Iris pigment epithelial cell (primary cell): ENCODE measurements at regions not wholly inside any gene's neighbourhood (a gene's known extent, or its start where the extent isn't known, plus 50 kb on each side); places are given as distances from the start of the nearest gene placed in this dataset.

Experiments used
- DNase-seq: peaks from one replicate; pipeline ENCODE4 v3.0.0-alpha.2; 2011; ENCODE audit warnings: low read depth

DNA sequence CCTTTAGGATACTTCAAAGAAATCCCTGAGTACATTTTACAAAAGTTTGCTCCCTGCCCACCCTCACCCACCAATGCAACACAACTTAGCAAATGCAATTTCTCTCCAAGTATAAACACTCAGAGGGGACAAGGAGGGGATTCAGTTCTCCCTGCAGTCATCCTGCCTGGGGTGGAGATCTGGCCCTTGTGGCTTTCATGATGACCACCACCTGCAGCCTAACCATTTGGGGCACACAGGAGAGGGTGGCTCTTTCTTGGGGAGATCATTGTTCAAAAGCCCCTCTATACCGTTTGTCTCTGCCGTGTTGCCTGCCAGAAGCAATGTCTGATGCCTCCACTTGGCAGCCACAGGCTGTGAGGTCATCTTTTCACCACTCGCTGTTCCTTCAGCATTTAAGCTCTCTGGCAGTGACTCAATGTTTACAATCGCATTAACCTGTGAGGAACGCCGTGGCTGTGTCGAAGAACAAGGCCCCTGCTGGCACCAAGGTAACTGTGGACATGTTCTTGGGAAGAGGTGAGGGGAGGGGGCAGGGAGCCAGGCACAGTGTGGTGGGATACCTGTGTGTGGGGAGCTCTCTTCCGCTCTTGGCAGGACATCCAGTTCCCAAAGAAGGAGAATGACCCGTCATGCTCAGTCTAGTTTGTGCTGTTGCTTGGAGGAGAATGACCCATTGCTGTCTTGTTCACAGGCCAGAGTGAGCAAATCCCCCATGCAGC lies 103.9 kb upstream of the DUSP10 start:
- DNase-seq = peak; percentile 91

DNA sequence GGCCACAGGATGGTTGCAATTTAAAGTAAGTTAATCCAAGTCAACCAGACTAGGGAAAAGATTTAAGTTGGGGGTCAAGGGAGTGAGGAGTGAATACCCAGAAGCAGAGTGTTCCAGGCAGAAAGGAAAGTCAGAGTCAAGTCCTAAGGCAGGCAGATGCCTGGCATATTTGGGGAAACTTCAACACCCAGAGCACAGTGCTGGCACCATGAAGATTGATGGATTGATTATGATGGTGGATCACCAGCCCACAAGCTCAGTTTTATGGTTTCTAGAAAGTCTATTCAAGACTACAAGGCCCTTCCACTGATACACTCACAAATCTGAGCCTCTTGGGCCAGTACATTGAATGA lies 100.1 kb upstream of the DUSP10 start:
- DNase-seq = no peak

DNA sequence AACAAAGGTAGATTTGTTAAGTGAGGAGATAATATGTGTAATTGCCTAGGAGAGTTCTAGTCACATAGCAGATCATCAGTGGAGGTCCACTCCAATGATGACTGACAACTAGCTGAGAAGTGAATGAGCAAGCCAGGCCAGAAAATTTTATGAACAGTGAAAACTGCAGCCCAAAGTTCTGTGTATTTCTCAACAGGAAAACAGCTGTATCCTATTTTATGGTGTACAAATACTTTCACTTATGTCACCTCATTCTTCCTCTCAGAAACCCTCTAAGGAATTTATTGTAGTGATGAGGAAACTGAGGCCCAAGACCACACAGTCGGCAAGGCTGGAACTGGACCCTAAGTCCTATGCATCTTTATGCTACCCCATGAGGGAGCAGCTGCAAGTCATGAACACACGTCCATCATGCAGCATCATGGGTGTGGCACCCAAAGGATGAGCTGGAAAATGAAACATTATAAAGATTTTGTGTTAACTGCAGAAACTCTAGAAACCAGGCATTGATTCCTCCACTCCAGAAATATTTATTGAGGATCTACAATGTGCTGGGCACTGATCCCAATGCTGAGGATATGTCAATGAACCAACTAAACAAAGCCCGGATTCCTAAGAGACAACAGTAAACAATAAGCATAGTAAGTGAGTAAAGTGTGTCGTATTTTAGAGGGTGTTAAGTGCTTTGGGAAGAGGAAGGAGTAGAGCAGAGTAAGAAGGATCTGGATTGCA lies 99.5 kb upstream of the DUSP10 start:
- peak; percentile 37 for DNase-seq

DNA sequence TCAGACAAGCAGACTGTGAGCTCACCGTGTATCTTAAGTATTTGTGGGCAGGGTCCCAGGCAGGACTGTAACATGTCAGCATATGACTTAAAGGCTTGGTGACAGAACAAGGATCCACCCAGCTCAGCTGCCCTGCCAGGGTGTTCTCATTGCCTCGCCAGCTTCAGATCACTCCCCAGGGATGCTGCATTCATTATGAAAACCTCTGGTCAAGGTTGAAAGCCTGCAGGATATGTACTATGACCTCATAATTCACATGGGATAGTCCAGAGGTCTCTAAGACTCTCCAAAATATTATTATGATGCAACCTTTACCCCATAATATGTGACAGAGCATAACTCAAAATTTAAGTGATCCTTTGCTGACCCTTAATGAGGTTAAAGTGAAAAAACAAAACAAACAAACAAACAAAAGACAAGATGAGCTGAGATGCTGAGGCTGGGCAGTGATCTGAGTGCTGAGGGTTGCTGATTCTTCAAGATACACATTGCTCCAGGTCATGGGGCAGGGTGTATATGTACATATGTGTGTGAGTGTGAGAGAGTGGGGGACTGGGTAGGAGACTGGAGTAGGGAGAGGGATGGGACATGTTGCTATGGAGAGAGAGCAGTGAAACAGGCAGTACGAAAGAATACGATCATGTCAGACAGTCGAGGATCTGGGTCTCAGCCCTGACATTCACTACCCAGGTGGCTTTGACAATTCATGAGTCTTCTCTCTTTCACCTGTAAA lies 98.8 kb upstream of the DUSP10 start:
- no peak for DNase-seq

DNA sequence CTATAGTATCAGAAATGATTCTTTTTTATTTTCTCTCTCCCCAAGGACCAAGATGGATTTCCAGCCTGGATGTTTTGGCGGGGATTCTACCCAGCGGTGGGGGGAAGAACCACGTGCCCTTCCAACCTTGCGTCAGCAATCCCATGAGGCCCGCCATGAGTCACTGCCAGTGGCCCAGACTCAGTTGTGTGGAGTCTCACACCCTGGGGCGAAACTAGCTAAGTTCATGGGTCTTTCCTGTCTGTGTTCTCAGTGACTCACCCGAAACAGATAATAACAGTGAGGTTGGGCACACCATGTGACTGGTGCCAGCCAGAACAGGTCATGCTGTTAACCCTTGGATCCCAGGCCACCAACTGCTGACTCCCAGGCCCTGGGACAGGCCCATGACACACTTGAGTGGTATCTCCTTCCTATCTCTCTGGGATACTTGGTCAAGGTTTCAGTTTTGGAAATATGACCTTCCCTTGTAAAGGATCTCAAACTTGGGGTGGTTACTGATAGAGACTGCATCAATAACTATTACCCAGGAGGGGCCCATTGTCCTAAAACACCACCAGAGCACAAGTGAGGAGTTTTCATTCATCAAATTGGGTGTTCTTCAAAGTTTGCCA lies 98.0 kb upstream of the DUSP10 start:
- DNase-seq = peak; percentile 77

DNA sequence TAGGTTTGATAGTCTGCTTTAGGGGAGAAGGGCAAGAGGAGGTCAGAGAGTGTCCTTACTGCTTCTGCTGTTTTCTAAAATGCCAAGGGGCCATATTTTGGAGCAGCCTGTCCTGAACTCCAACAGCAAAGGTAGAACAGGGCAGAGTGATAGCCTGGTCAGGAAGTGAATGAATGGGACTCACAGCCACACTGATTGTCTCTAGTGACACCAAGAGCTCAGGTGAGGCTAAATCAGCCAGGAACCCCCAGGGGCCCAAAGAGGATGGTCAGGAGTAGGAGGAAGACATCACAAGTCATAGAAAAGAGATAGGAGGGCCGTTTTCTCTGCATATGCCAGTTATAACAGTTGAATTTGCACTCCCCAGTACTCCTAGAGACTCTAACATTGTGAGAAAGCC lies 97.4 kb upstream of the DUSP10 start:
- DNase-seq = no peak

DNA sequence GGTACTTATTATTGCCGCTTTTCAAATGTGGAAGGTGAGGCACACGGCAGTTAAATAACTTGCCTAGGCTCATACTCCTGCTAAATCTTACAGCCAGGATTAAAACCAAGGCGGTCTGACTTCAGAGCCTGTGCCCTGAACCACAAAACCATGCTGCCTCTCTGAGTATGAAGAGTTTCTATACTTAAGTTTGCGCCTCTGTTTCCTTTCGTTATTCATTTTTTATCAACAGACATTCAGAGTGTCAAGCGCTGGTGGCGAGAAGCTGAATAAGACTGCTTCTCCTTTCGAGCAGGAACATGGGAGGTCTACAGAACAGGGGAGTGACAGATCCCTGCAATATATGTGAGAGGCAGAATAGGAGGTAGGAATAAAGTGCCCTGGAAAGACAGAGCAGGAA lies 96.0 kb upstream of the DUSP10 start:
- no peak for DNase-seq

DNA sequence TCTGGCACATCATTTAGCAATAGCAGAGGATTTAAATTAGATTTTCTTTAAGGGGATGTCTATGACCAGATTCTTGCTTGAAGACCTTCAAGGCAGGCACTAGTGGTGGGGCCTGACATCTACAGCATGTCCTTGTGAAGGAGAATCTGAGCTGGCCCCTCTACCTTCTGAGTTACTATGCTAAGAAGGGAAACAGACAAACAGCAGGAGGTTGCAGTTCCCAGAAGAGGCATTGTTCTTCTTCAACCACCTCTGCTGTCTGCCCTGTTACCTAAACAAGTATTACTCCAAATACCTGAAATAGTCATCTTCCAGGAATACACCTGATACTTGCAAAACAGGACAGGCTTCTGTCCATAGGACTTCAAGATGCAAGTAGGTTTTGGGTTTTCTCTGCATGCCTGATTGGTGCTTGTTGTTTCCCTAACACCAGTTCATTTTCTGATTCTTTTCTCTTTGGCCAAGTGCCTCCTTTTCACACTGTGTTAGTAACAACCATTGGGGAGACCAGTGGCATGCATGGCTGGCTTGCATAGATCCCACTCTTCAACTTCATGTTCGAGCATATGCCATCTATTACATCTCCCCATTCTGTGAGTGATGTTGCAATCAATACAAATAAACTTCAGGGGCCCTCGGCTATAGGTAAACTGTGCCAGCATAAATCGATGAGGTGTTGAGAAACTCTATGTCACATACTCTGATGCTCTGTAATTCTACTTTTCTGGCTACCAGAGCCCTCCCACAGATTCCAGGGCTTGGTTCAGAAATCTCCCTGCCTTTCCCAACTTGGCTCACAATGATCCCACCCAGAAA lies 93.0 kb upstream of the DUSP10 start:
- DNase-seq = no peak

DNA sequence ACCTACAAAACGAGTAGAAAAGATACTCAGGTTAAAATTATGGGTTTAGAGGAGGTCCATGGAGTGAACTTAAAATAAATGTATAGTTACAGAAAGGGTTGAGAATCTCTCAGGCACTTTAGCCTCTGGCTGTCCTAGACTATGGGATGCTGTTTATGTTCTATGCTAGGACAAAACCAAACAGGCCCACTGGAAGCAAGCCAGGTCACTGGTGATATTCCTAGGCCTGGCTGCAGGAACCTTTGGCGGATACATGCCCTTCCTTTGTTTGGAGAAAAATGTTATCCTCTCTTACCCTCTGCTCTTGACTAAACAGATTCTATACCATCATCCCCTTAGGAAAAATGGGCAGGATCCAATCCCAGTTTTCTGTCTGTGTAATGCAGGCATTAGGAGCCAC lies 90.7 kb upstream of the DUSP10 start:
- DNase-seq = no peak

DNA sequence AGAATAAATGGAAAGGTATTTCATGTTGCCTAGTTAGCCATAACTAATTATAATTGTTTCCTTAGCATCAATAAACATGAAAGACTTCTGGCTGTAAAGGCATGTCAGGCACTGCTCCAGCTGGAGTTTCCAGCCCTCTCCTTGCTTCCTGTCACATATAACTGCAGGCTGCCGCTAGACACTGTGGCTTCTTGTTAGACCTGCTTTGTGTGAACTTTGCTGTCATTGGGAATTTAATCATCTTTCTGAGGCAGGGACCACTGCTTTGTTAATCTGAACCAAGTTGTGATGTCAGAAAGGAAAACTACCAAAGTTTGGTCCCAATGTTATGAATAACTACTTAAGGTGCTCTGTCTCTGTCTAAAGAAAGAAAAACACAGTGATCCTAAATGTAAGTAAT lies 90.3 kb upstream of the DUSP10 start:
- no peak for DNase-seq

DNA sequence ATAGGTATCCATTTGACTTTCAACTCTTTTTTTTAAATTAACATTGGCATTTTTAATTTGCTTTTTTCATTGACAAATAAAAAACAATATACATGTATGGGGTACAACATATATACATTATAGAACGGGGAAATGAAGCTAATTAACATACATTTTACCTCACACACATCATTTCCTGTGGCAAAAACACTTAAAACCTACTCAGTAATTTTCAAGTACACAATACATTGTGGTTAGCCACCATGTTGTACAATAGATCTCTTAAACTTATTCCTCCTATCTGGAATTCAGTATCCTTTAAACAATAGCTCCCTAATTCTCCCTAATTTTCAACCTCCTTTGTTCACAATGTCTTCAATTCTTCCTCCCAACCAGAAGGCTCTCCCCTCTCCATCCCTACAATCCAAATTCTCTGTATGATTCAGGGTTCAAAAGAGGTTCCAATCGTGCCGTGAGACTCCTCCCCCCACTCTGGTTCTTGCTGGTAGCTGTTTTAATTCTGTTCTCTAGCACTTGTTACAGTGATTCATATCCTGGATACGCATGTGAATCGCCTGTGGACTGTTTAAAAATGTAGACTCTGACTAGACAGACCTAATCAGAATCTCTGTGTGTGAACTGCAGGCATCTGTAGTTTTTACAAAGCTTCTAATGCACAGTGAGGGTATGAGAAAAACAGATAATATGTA lies 87.6 kb upstream of the DUSP10 start:
- peak; percentile 97 for DNase-seq

DNA sequence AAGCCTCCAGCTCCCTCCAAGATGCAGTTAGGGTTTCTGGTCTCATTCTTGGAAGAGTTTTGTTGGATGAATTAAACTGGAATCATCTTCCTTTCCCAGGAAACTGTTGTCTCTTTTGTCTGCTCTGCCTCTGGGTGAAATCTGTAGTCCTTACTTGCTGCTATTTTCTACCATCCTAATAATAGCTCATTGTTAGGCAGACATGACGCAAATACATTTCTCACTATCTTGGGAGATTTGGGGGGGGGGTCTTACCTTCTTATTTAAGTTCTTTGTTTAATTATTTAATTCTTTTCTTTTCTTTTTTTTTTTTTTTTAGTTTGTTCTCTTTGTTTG lies 85.4 kb upstream of the DUSP10 start:
- DNase-seq = no peak

DNA sequence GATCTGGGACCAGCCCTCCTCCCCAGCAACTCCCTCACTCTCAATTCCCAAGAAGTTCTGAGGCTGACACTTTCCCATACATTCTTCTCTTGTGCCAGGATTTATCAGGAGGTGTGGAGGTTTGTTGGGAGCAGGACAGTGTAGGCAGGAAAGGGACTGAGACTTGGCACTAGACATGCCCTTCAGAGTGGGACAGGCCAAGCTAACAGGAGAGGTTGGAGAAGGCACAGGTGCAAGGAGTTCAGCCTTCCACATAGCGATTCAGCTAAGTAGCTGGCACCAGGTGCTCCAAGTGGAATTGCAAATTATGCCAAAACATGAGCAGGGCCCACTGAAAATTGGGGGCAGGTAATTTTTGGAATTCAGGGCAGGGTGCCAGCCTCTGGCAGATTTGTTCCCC lies 83.0 kb upstream of the DUSP10 start:
- DNase-seq = no peak

DNA sequence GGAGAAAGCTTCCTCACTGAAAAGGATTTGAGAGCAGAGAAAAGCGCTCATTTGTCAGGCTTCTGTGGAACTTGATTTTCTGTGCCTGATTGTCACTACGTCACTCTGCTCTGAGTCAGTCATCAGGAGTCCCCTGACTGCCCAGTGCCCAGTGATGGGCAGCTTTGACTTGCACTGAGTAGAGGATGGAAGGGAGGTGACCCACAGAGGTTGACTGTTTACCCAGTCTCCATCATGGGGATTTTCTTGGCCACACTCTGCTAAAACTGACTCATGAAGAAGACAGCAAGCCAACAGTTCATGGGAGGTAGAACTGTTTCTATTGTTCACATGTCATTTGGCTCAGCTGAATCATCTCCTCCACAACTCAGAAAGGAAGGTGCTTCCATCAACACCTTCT lies 82.1 kb upstream of the DUSP10 start:
- DNase-seq = peak; percentile 76

DNA sequence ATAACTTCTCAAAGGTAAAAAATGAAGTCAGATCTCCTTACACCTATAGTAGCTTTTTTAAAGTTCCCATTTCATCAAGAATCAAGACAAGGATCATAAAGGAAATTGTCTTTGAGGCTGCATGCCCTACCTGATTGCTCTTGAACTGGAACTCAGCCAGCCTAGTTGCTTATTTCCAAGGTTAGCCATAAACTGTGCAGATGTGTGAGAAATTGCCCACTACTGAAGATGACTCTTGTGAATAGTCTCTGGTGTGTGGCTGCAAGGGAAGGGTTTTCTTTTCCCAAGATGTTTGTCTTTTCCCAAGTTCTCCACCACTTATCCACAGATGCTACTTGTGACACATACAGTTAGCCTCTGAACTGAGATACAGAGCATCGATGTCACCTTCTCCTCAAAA lies 81.7 kb upstream of the DUSP10 start:
- DNase-seq = no peak

DNA sequence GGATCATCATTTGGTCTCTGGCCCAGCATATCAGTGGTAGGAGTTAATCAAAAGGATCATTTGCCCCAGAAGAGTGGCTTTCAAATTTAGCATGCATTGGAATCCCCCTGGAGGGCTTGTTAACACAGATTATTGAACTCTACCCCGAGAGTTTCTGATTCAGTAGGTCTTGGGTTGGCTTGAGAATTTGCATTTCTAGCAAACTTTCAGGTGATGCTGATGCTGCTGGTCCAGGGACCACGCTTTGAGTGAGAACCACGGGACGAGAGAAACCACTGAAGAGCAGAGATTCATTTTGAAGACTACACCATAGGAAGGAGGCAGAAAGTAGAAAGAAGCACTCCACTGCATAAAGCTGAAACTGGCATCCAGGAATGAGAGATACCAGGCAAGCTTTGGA lies 81.3 kb upstream of the DUSP10 start:
- no peak for DNase-seq

DNA sequence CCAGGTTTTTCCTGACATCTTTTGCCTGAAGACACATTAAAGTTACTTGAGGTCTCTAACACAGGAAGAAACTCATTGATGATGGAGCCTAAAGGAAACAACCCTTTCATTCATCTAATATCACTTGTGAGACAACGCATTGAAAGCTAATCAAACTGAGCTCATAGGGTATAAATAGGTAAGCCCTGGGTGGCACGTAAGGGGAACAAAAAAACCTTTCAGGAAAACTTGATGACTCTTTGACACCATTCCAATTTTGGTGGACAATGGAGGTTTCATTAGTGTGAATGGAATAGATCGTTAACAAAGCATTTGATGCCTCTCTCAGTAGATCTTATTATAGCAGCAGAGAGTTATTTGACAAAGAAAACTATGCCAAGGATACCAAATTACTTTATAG lies 80.7 kb upstream of the DUSP10 start:
- no peak for DNase-seq

DNA sequence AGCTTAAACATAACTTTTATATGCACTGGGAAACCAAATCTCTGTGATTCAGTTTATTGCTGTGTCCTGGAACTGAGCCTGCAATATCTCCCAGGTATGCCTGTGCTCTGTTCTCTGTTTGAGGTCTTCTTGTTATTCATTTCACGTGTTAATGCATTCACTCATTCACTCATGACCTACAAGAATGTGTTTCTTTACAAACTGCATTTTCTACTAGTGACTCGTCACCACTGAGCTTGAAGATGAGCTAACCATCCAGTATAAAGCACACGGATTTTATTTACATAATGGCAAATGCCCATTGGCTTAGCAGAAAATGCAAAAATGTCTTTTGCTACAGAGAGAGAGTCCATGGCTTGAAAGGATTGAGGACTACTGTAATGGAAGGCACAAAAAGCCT lies 75.0 kb upstream of the DUSP10 start:
- DNase-seq = peak; percentile 98

DNA sequence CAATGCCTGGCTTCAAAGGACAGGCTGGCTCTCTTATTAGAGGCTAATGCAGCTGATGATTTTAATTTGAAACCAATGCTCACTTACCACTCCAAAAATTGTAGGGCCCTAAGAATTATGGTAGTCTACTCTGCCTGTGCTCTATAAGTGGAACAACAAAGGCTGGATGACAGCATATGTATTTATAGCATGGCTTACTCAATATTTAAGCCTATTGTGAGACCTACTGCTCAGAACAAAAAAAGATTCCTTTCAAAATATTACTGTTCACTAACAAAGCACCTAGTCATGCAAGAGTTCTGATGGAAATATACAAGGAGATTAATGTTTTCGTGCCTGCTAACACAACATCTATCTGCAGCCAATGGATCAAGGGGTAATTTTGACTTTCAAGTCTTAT lies 73.8 kb upstream of the DUSP10 start:
- DNase-seq = no peak

DNA sequence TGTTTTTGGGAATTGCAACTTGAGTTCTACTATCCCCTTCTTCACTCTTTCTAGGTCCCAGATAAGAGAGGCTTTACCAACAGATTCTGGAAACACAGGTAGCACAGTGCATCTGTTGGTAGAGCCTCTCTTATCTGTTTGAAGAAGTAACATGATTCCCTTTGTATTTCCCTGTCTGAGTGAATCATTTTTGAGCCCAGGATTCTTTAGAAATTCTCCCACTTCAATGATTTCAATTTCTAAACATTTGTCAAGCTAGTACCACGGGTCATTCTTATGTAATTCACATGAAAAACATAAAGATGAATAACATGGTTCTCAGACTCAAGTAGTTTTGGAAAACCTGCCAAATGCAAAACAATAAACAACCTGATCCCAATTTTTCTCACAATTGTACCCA lies 72.0 kb upstream of the DUSP10 start:
- DNase-seq = peak; percentile 40

DNA sequence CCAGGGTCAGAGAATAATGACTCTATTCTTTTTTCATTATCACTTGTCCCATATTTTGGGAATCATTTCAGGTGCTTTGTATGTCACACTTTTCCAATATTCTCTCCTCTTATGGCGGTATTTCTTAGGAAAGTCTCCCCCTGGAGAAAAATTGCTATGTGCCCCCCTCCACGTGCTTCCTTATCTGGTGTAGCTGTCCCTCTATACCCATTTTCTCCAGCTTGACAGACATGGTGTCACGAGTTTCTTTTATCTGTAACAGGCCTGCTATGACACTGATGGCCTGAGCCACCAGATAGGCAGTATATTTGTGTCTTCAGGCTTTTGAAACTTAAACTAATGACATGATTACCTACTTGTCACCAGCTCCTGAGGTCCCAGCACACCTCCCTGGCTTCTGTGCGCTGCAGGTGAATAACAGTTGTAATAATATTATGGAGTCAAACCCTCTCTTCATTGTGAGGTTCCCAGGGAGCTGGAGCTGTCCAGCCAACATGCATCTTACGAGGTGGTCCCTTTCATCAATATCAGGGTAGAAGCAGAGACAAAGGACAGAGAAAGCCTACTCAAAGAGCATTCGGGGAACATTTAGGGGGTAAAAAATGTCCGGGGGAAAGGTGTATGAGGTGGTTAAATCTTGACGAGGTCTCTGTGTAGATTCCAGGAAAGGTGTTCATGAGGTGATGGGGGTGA lies 71.2 kb upstream of the DUSP10 start:
- no peak for DNase-seq
